ENCODE measurements at regions not wholly inside any gene's neighbourhood (a gene's known extent, or its start where the extent isn't known, plus 50 kb on each side); places are given as distances from the start of the nearest gene placed in this dataset.

- H3K27me3 Mint-ChIP-seq (ENCODE audit: unreplicated experiment) = peaks cover 4% of the 10 kb centered on the region
- no peaks in the 10 kb centered on the region for H3K36me3 Mint-ChIP-seq (ENCODE audit: low read depth, unreplicated experiment)
- H3K4me3 Mint-ChIP-seq (ENCODE audit: unreplicated experiment) = no peak overlapping the region
- no peak for DNase-seq (ENCODE audit: low spot score)
- no peak for TF ChIP-seq CTCF (IDR thresholded peaks at IDR 0.05; ENCODE audit: unreplicated experiment)
- peaks cover 17% of the 10 kb centered on the region for H3K4me1 Mint-ChIP-seq (ENCODE audit: unreplicated experiment)
- peaks cover 4% of the 10 kb centered on the region for H3K9me3 Mint-ChIP-seq (ENCODE audit: unreplicated experiment)
- H3K27ac Mint-ChIP-seq (ENCODE audit: unreplicated experiment) = no peak overlapping the region
Observed at GRCh38 chr1:75984781-75985180, 52.6 kb upstream of the ASB17 start.

- H3K27me3 Mint-ChIP-seq (ENCODE audit: unreplicated experiment) = peaks cover 4% of the 10 kb centered on the region
Observed at GRCh38 chr1:75985827-75986226, 53.6 kb upstream of the ASB17 start.

GRCh38 chr1:75986478-75986877 is 54.3 kb upstream of the ASB17 start:
- DNase-seq (ENCODE audit: low spot score) = no peak
- no peak for TF ChIP-seq CTCF (IDR thresholded peaks at IDR 0.05; ENCODE audit: unreplicated experiment)
- Mint-ChIP-seq H3K9me3 (ENCODE audit: unreplicated experiment) (peaks cover 4% of the 10 kb centered on the region), H3K27ac (ENCODE audit: unreplicated experiment) (no peak overlapping the region), H3K4me3 (ENCODE audit: unreplicated experiment) (no peak overlapping the region), H3K27me3 (ENCODE audit: unreplicated experiment) (peaks cover 4% of the 10 kb centered on the region), H3K36me3 (ENCODE audit: low read depth, unreplicated experiment) (no peaks in the 10 kb centered on the region), H3K4me1 (ENCODE audit: unreplicated experiment) (peaks cover 8% of the 10 kb centered on the region)

More at GRCh38 chr1:75985827-75986226, 53.6 kb upstream of the ASB17 start:
- Mint-ChIP-seq H3K9me3 (ENCODE audit: unreplicated experiment) (peaks cover 4% of the 10 kb centered on the region), H3K4me3 (ENCODE audit: unreplicated experiment) (no peak overlapping the region), H3K27ac (ENCODE audit: unreplicated experiment) (no peak overlapping the region), H3K36me3 (ENCODE audit: low read depth, unreplicated experiment) (no peaks in the 10 kb centered on the region), H3K4me1 (ENCODE audit: unreplicated experiment) (peaks cover 15% of the 10 kb centered on the region)
- TF ChIP-seq CTCF (IDR thresholded peaks at IDR 0.05; ENCODE audit: unreplicated experiment) = no peak
- DNase-seq (ENCODE audit: low spot score) = no peak

GRCh38 chr1:75989121-75989520 is 56.9 kb upstream of the ASB17 start:
- Mint-ChIP-seq H3K4me1 (ENCODE audit: unreplicated experiment) (no peaks in the 10 kb centered on the region), H3K27me3 (ENCODE audit: unreplicated experiment) (no peaks in the 10 kb centered on the region), H3K27ac (ENCODE audit: unreplicated experiment) (no peak overlapping the region), H3K4me3 (ENCODE audit: unreplicated experiment) (no peak overlapping the region), H3K9me3 (ENCODE audit: unreplicated experiment) (peaks cover under 1% of the 10 kb centered on the region), H3K36me3 (ENCODE audit: low read depth, unreplicated experiment) (no peaks in the 10 kb centered on the region)
- no peak for DNase-seq (ENCODE audit: low spot score)
- no peak for TF ChIP-seq CTCF (IDR thresholded peaks at IDR 0.05; ENCODE audit: unreplicated experiment)

GRCh38 chr1:75990686-75991085 is 58.5 kb upstream of the ASB17 start:
- TF ChIP-seq CTCF (IDR thresholded peaks at IDR 0.05; ENCODE audit: unreplicated experiment) = no peak
- H3K9me3 Mint-ChIP-seq (ENCODE audit: unreplicated experiment) = no peaks in the 10 kb centered on the region
- no peaks in the 10 kb centered on the region for H3K36me3 Mint-ChIP-seq (ENCODE audit: low read depth, unreplicated experiment)
- H3K27ac Mint-ChIP-seq (ENCODE audit: unreplicated experiment) = no peak overlapping the region
- no peak for DNase-seq (ENCODE audit: low spot score)
- H3K4me1 Mint-ChIP-seq (ENCODE audit: unreplicated experiment) = no peaks in the 10 kb centered on the region
- no peaks in the 10 kb centered on the region for H3K27me3 Mint-ChIP-seq (ENCODE audit: unreplicated experiment)
- H3K4me3 Mint-ChIP-seq (ENCODE audit: unreplicated experiment) = no peak overlapping the region
